GM12878 (cell line): ENCODE measurements at regions not wholly inside any gene's neighbourhood (a gene's known extent, or its start where the extent isn't known, plus 50 kb on each side); places are given as distances from the start of the nearest gene placed in this dataset.
A peak's percentile ranks its signal among the peaks of the same experiment; 100 is the strongest.

Experiments used
- BACH1 ChIP-seq: fragments of 450-650 bp; IDR thresholded peaks from 2 replicates; pipeline ENCODE4 v1.6.1; 2017; ENCODE audit warnings: mild to moderate bottlenecking, borderline replicate concordance
- BMI1 ChIP-seq: fragments of 450-650 bp; IDR thresholded peaks from 2 replicates; pipeline ENCODE4 v1.6.1; 2016; ENCODE audit warnings: mild to moderate bottlenecking, moderate library complexity, borderline replicate concordance
- FOXK2 ChIP-seq: fragments of 450-650 bp; IDR thresholded peaks from 2 replicates; pipeline ENCODE4 v1.6.1; 2017; ENCODE audit warnings: mild to moderate bottlenecking, moderate library complexity
- IKZF1 ChIP-seq: fragments of 450-650 bp; conservative IDR thresholded peaks from 2 replicates; pipeline ENCODE4 v1.6.1; 2017; ENCODE audit warnings: antibody characterized with exemption, mild to moderate bottlenecking
- IRF4 ChIP-seq: IDR thresholded peaks from 2 replicates; pipeline ENCODE4 v1.6.1; 2011; ENCODE audit warnings: low read depth, low read length
- KDM1A ChIP-seq: fragments of 200-600 bp; sonication (generic); IDR thresholded peaks from 2 replicates; pipeline ENCODE4 v1.6.1; 2016; ENCODE audit warnings: borderline replicate concordance
- MTA3 ChIP-seq: IDR thresholded peaks from 2 replicates; pipeline ENCODE4 v1.6.1; 2012; ENCODE audit warnings: low read length, inconsistent platforms, borderline replicate concordance
- POLR2A ChIP-seq: IDR thresholded peaks from 2 replicates; pipeline ENCODE4 v1.6.1; 2011; ENCODE audit warnings: low read depth, mild to moderate bottlenecking, low read length
- SMAD1 ChIP-seq: fragments of 450-650 bp; IDR thresholded peaks from 2 replicates; pipeline ENCODE4 v1.6.1; 2018; ENCODE audit warnings: mild to moderate bottlenecking, low read depth; ENCODE audit not compliant: partially characterized antibody
- SMAD5 ChIP-seq: IDR thresholded peaks from 2 replicates; pipeline ENCODE4 v1.6.1; 2016; ENCODE audit warnings: antibody characterized with exemption, low read depth
- SREBF2 ChIP-seq: IDR thresholded peaks from 2 replicates; pipeline ENCODE4 v1.6.1; 2012; ENCODE audit warnings: mild to moderate bottlenecking, low read length
- ZNF384 ChIP-seq: IDR thresholded peaks from 2 replicates; pipeline ENCODE4 v1.6.1; 2012; ENCODE audit warnings: low read depth, mild to moderate bottlenecking, low read length, improper control_type of control experiment, borderline replicate concordance
- TF ChIP-seq, protein P1 (sequence below): fragments of 450-650 bp; IDR thresholded peaks from 2 replicates; pipeline ENCODE4 v1.6.1; 2017; ENCODE audit warnings: mild to moderate bottlenecking, low read depth, inconsistent platforms; ENCODE audit not compliant: poor library complexity, severe bottlenecking

DNA sequence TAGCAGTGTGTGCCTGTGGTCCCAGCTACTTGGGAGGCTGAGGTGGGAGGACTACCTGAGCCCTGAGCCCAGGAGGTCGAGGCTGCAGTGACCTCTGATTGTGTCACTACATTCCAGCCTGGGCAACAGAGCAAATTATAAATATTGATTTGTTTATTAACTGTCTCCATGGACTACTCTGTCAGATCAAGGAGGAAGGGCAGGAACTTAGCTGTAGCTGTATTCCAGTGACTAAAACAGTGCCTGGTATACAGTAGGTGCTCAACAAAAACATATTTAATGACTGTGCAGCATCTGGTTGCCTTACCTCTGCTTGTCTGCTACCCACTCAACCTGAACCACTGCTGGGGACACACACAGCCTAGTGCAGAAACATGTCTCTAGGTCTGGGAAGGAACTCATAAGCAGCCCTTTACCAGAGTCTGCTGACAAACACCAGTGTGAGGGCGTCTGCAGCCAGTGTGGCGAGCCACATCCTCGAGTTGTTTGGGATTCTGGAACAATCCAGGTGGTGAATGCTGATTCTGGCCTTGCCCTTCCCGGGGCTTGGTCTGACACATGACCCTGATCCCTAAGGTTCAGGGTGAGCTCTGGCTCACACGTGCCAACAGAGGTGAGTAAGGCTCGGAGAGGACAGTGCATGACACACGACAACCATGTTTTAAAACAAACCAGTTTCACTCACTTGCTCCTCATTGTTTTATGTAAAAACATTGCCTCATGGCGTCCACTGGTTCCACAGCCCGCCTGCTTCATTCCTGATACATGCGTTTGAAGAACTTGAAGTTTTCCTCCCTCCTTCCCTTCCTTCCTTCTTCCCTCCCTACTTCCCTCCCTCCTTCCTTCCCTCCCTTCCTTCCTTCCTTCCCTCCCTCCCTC is 117.9 kb upstream of the ZNF217 start (continued):
- TF ChIP-seq ZNF384: no peak
- no peak for TF ChIP-seq SMAD1
- TF ChIP-seq, protein P1, sequence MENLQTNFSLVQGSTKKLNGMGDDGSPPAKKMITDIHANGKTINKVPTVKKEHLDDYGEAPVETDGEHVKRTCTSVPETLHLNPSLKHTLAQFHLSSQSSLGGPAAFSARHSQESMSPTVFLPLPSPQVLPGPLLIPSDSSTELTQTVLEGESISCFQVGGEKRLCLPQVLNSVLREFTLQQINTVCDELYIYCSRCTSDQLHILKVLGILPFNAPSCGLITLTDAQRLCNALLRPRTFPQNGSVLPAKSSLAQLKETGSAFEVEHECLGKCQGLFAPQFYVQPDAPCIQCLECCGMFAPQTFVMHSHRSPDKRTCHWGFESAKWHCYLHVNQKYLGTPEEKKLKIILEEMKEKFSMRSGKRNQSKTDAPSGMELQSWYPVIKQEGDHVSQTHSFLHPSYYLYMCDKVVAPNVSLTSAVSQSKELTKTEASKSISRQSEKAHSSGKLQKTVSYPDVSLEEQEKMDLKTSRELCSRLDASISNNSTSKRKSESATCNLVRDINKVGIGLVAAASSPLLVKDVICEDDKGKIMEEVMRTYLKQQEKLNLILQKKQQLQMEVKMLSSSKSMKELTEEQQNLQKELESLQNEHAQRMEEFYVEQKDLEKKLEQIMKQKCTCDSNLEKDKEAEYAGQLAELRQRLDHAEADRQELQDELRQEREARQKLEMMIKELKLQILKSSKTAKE: no peak
- no peak for TF ChIP-seq POLR2A
- no peak for TF ChIP-seq MTA3
- TF ChIP-seq SMAD5: no peak
- no peak for TF ChIP-seq BMI1
- TF ChIP-seq SREBF2: no peak
- 0 out of 2 replicates have a peak, but pooled peaks have one; percentile 11 for TF ChIP-seq IRF4
- peak; percentile 42; the same call in 1 of the 2 replicates for TF ChIP-seq FOXK2
- TF ChIP-seq BACH1: no peak
- peak; percentile 34; the same call in 1 of the 2 replicates for TF ChIP-seq IKZF1
- TF ChIP-seq KDM1A: no peak
